ENCODE measurements at regions not wholly inside any gene's neighbourhood (a gene's known extent, or its start where the extent isn't known, plus 50 kb on each side); places are given as distances from the start of the nearest gene placed in this dataset.

- TF ChIP-seq, protein P1, sequence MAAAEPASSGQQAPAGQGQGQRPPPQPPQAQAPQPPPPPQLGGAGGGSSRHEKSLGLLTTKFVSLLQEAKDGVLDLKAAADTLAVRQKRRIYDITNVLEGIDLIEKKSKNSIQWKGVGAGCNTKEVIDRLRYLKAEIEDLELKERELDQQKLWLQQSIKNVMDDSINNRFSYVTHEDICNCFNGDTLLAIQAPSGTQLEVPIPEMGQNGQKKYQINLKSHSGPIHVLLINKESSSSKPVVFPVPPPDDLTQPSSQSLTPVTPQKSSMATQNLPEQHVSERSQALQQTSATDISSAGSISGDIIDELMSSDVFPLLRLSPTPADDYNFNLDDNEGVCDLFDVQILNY (CRISPR knock-in tag; conservative IDR thresholded peaks at IDR 0.05): no peak
- TF ChIP-seq ATF7-NPFF (CRISPR knock-in tag; IDR thresholded peaks at IDR 0.05; ENCODE audit: low read depth) (no peak), ZNF460 (CRISPR knock-in tag; IDR thresholded peaks at IDR 0.05; ENCODE audit: borderline replicate concordance) (no peak), NFE2 (CRISPR knock-in tag; IDR thresholded peaks at IDR 0.05) (no peak), REST (IDR thresholded peaks at IDR 0.05; ENCODE audit: borderline replicate concordance in 1 of 2, low read depth in 1 of 2, low read length in 2 of 2) (peak in 1 of 2 experiments; percentile 84; a peak in 1 of 4 replicates), THAP11 (CRISPR knock-in tag; IDR thresholded peaks at IDR 0.05) (peak; percentile 51; the same call in 1 of the 2 replicates), CENPT (CRISPR knock-in tag; IDR thresholded peaks at IDR 0.05; ENCODE audit: low read depth) (no peak), RERE (CRISPR knock-in tag; IDR thresholded peaks at IDR 0.05; ENCODE audit: low read depth) (peak; percentile 100), MIER2 (CRISPR knock-in tag; IDR thresholded peaks at IDR 0.05) (peak; percentile 55; the same call in 1 of the 2 replicates), ZNF768 (CRISPR knock-in tag; IDR thresholded peaks at IDR 0.05) (no peak), KLF16 (CRISPR knock-in tag; IDR thresholded peaks at IDR 0.05) (peak in 1 of 2 experiments; percentile 75; a peak in 2 of 4 replicates), MIXL1 (CRISPR knock-in tag; IDR thresholded peaks at IDR 0.05) (peak; percentile 95), NKX3-1 (CRISPR knock-in tag; IDR thresholded peaks at IDR 0.05) (peak; percentile 91; the same call in 1 of the 2 replicates), JUND (CRISPR knock-in tag; IDR thresholded peaks at IDR 0.05) (0 out of 2 replicates have a peak, but pooled peaks have one; percentile 40), ZNF431 (CRISPR knock-in tag; IDR thresholded peaks at IDR 0.05; ENCODE audit: borderline replicate concordance, low read depth) (no peak)
- TF ChIP-seq, protein P2, sequence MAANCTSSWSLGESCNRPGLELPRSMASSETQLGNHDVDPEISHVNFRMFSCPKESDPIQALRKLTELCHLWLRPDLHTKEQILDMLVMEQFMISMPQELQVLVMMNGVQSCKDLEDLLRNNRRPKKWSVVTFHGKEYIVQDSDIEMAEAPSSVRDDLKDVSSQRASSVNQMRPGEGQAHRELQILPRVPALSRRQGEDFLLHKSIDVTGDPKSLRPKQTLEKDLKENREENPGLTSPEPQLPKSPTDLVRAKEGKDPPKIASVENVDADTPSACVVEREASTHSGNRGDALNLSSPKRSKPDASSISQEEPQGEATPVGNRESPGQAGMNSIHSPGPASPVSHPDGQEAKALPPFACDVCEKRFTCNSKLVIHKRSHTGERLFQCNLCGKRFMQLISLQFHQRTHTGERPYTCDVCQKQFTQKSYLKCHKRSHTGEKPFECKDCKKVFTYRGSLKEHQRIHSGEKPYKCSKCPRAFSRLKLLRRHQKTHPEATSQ (CRISPR knock-in tag; IDR thresholded peaks at IDR 0.05; ENCODE audit: borderline replicate concordance): peak; percentile 46; the same call in 1 of the 2 replicates
- TF ChIP-seq, protein P3, sequence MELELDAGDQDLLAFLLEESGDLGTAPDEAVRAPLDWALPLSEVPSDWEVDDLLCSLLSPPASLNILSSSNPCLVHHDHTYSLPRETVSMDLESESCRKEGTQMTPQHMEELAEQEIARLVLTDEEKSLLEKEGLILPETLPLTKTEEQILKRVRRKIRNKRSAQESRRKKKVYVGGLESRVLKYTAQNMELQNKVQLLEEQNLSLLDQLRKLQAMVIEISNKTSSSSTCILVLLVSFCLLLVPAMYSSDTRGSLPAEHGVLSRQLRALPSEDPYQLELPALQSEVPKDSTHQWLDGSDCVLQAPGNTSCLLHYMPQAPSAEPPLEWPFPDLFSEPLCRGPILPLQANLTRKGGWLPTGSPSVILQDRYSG (CRISPR knock-in tag; IDR thresholded peaks at IDR 0.05): no peak
These were observed 72.6 kb upstream of the CDIN1 start (continued) for GRCh38 chr15:36506733-36507356.

All from HepG2 (cell line).